HG03039 (cell line): ENCODE measurements at regions not wholly inside any gene's neighbourhood (a gene's known extent, or its start where the extent isn't known, plus 50 kb on each side); places are given as distances from the start of the nearest gene placed in this dataset.

Experiments used
- ATAC-seq: cut with Tn5 transposase; IDR thresholded peaks from one replicate; pipeline ENCODE4 v1.9.1; 2021; ENCODE audit warnings: mild to moderate bottlenecking, moderate library complexity; ENCODE audit not compliant: unreplicated experiment

DNA sequence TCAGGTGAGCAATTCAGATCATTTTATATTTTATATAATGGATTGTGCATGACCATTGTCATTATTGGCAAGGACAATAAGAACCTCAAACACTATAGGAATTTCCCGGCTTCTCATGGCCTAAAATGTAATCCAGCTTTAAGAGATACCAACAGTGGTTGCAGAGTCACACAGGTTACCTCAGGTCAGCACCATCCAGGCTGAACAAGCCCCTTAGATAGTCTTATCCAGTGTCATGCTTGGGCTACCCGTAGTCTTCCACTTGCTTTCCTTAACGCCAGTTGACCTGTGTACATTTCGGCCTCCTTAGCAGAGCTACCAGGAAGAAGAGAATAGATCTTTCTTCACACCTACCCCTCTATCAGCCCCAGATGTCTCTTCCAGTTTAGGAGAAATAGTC, 293.3 kb upstream of the SYT4 start:
- ATAC-seq, result no peak

DNA sequence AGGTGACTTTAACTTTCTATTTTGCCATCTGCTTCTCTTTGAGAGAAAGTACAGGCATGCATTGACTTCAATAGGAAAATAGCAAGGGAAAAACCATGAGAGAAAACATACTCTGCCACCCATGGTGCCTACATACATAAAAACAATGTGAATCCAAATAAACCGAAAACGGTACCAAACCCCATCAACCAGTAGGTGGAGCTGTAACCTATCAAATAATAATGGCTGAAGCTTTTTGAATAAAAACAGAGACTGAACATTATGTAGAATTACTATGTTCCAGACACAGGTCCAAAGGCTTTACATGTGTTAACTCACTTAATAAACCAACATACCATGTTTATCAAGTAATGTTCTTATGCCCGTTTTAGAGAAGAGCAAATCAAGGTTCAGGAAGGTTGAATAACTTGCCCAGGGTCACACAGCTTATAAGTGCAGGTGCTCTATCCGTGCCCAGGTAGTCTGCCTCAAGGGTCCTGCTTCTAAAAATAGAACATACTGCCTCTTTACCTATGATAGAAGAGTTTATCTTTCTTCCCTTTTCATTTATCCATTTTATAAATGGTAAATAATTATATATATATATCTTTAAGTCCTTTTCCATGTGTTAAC, 293.9 kb upstream of the SYT4 start:
- no peak for ATAC-seq

DNA sequence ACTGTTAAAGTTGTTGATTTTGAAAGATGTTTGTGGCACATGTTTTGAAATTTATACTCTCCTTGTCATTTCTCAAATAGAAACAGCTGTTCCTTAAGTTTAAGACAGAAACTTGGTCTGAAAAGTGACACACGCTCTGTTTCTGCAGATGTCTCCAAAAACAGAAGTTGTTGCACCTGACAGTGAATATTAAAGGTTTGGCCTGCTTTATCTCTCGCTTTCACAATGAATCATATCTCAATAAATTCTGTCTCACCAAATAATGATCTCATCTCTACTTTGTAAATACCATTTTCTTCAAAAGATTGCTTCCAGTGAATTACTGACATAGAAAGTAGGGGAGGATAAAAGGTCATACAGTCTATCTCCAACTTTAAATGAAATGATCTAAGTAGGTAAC, 294.9 kb upstream of the SYT4 start:
- peak; percentile 55 for ATAC-seq

GRCh38 chr18:43574974-43575373, 297.7 kb upstream of the SYT4 start:
- no peak for ATAC-seq

GRCh38 chr18:43578211-43578610, 300.9 kb upstream of the SYT4 start:
- no peak for ATAC-seq

DNA sequence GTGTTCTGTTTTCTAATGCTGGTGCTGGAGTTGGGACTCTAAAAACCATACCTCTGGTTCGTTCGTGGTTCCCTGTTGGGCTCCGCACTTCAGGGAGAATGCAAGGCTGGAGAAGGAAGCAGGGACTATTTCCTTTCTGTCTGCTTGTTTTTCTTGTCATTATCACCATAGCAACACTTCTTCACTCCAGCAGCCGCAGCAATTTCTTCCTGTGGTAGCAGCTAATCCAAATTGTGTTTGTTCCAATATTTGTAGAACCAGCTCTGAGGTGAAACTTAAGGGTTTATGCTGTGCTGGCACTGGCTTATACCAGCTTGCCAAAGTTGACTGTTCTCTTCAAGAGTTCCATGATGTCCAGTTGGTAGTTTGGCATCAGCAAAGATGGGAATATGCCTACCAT, 301.4 kb upstream of the SYT4 start:
- ATAC-seq, result no peak

- no peak for ATAC-seq
Measured at GRCh38 chr18:43581936-43582519, 304.7 kb upstream of the SYT4 start.

DNA sequence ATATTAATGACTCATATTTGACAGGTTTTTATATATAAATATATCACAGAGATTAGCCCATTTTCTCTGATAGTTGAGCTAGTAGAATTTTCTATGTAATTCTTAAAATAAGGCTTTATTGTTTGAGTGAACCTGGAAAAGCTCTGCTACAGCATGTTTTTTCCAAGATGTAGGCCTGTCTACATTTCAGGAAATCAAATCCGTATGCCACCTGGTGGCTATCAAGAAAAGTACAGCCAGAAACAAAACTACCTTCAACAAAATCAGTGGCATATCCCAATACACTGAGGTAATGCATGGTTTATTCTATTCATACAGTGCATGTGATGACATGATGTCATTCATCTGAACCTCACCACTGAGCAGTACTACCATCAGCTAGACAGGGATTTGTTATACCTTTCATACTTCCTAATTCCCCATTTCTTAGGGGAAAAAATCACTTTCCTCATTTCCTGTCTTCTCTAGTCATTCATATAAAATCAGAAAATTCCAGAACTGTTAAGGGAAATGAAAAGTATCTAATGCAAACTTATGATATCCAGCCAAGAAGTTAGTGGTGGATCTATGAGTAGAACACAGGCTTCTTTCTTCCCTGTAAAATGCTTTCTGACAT, 310.4 kb upstream of the SYT4 start:
- no peak for ATAC-seq

- ATAC-seq, result no peak
Measured at GRCh38 chr18:43588838-43589237, 311.5 kb upstream of the SYT4 start.

DNA sequence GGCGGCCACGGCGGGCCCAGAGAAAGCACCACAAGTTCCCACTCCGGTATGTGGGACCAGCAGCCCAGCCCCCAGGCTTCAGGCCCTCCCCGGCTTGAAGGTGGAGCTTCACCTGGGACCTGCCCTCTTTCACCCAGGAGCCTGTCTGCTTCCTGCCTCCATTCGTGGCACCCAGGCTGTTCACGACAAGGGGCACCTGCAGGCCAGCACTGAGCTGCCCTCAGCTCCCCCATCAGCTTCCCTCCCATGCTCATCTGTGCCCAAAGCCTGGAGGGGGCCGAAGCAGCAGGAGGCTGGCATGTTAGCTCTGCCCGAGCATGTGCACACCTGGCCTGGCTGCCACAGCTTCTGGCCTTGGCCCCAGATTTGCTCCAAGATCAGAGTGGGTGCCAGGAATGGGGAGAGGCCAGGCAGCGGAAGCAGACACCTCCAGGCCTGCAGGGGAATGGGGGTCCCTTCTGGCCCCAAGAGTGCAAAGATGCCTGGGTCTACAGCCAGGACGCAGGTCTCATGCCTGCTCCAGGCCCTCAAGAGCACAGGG, 312.4 kb upstream of the SYT4 start:
- ATAC-seq, result no peak

DNA sequence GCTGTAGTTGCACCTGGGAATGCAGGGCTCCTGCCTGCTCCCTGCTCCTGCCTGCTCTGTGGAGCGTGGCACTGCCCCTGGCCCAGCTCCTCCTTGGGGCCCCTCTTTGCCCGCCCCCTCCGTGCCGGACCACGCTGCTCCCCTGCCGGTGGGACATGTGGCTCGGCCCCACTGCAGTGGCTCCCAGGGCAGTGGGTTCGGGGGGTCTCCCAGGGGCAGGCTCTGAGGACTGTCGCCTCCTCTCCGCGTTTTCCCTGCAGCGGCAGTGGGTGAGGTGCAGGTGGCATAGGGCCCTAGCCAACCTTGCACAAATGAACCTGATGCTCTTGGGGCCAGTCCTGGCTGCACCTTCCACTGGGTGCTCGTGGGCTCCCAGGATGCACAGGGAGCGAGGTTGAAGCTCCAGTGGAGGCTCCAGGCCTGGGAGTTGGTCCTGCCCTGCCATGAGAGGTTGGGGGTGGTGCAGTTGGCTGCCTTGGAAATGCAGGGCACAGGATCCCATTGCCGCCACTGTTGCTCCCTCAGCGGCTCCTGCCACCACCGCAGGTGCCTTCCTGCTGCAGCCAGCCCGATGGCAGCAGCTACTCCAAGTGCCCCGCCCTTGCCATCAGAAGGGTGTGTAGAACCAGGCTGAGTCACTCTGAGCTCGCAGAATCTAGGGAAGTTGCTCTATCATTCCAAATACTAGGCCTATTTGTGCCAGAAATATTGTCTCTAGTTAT, 313.1 kb upstream of the SYT4 start:
- no peak for ATAC-seq

DNA sequence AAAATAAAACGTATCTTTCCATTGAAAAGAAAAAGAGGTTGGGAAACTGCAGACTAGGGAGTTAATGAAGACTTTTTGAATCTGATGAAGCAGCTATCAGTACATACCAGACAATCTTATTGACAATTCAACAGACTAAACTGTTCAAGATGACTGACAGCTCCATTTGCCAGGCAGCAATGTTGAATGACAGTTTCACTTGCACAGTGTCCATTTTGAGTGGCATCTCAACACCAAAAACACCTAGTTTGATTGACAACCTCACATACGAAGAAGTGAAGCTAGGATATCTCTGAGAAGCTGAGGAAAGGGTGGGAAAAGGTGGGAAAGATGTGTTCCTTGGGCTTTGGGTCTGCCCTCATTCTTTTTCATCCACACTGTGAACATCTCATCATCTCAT, 315.0 kb upstream of the SYT4 start:
- no peak for ATAC-seq

DNA sequence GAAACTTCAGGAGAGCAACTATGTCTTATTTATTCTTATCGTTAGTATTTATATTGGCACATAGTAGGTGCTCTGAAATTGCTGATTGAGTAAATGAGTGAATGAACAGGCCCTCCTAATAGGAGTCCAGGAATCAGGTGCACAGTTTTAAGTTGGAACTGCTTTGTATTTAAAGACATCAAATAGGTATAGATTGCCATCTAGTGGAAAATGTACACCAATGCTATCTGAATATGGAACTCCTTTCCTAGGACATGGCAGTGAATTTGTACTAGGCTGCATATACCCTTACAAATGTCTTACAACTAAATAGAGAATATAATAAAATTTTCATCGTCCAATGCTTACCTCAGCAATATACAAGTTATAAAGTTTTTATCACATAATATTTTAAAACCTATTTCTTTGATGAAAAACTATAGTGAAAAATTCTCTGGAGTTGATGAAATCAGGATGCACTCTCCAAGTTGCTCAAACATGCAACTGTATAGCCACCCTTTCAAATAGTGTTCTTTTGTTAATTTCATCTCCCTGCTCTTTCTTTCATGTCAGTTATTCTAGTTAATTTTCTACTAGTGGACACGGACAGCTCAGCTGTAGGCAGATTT, 318.9 kb upstream of the SYT4 start:
- peak; percentile 72 for ATAC-seq

DNA sequence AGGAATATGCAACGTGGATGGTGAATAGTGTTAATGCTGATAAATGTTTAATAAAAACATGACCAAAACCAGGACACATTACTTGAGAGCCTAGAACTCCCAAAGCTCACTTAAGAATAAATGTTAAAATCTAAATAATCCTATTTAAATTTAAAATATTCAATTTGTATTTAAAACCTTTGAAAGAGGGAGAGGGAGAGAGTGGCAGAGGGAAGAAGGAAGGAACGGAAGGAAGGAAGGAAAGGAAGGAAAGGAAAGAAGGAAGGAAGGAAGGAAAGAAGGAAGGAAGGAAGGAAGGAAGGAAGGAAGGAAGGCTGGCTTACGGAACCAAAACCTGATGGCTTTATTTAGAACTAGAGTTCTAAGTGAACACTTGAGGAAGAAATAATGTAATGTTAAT, 324.1 kb upstream of the SYT4 start:
- no peak for ATAC-seq

GRCh38 chr18:43605224-43605623, 327.9 kb upstream of the SYT4 start:
- no peak for ATAC-seq

GRCh38 chr18:43606795-43607194, 329.5 kb upstream of the SYT4 start:
- no peak for ATAC-seq

- ATAC-seq, result peak; percentile 68
Measured at GRCh38 chr18:43620936-43621335, 343.6 kb upstream of the SYT4 start.

DNA sequence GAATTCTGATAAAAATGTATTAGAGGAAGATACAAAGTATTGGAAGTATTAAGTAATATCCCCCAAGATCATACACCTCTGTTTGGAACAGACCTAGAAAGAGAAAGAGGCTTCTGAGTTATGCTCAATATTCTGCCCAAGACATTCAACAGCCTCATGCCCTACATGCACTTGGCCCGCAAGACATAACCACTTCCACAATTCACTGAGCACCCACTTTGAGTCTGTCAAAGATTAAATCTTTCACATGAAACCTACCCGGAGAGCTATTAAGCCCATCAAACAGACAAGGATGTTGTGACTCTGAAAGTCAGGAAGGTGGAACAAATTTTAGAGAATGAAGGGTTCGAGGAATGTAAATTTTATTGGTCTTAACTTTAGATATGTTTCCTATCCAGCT, 344.7 kb upstream of the SYT4 start:
- ATAC-seq, result no peak

- no peak for ATAC-seq
Measured at GRCh38 chr18:43625582-43625981, 348.3 kb upstream of the SYT4 start.

GRCh38 chr18:43627848-43628530, 350.7 kb upstream of the SYT4 start:
- ATAC-seq, result no peak

DNA sequence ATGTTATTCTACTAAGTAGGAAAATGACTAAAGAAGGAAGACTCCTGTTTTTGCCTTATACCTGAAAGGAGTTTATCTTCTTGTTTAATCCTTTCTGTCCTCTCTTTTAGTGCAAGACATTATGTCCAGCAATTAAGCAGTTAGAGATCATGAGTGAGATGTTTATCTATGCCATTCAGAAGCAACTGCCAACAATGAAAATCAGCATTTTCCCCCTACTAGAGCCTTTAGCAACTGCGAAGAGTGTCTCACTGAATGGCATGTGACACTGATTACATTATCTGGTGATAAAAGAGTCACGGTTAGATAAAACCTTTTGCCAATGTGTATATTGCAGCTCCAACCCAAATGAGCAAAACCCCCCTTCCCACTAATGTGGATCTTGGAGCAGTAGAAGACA, 357.7 kb upstream of the SYT4 start:
- ATAC-seq, result no peak
